ENCODE measurements at regions not wholly inside any gene's neighbourhood (a gene's known extent, or its start where the extent isn't known, plus 50 kb on each side); places are given as distances from the start of the nearest gene placed in this dataset.

DNA sequence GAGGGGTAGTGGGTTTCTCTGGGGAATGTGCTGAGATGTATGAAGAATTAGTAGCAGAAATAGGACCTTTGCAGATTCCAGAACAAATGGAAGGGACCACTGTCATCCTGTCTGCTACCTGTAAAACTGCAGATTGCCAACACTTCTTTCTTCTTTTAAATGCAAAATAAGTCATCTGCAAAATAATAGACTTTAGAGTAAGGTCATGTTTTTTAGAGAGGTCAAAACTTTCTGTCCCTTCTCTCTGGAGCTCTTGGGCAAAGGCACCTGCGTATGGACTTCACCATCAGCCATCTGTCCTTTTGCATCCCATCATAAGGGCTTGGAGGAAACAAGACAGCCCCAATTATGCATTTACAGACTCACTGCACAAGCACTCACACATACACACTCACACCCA is 121.1 kb upstream of the PPARGC1A start:
- ATAC-seq (no peak), DNase-seq (no peak)
- POLR2A ChIA-PET: no interaction called here
- Mint-ChIP-seq H3K4me1 (ENCODE audit: low read depth) (no peaks in the 10 kb centered on the region), H3K36me3 (ENCODE audit: low read depth) (no peaks in the 10 kb centered on the region), H3K4me3 (no peak overlapping the region), H3K9me3 (no peaks in the 10 kb centered on the region), H3K27me3 (peaks cover 2% of the 10 kb centered on the region), H3K27ac (no peak overlapping the region)
- TF ChIP-seq, protein P1, sequence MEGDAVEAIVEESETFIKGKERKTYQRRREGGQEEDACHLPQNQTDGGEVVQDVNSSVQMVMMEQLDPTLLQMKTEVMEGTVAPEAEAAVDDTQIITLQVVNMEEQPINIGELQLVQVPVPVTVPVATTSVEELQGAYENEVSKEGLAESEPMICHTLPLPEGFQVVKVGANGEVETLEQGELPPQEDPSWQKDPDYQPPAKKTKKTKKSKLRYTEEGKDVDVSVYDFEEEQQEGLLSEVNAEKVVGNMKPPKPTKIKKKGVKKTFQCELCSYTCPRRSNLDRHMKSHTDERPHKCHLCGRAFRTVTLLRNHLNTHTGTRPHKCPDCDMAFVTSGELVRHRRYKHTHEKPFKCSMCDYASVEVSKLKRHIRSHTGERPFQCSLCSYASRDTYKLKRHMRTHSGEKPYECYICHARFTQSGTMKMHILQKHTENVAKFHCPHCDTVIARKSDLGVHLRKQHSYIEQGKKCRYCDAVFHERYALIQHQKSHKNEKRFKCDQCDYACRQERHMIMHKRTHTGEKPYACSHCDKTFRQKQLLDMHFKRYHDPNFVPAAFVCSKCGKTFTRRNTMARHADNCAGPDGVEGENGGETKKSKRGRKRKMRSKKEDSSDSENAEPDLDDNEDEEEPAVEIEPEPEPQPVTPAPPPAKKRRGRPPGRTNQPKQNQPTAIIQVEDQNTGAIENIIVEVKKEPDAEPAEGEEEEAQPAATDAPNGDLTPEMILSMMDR (IDR thresholded peaks at IDR 0.05): no peak
- intact Hi-C loops (cut with micrococcal nuclease): no loop called here
- CTCF ChIA-PET: no interaction called here

DNA sequence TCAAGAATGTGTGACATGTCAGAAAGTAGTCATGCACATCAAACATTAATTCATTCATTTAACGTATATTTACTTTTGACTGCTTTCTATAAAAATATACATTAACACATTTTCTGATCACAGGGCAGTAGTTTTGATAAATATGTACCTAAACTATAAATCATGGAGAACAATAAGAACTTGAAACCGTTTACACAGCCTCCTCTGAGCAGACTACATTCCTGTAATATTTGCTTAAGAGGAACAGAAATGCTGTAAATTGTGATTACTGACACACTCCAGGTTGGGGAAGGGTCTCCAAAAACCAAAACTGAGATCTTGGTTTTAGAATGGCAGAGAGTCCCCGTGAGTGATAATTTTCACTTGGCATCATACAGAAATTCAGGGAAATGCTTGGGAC is 120.7 kb upstream of the PPARGC1A start:
- DNase-seq: no peak
- H3K4me1 Mint-ChIP-seq (ENCODE audit: low read depth): no peaks in the 10 kb centered on the region
- no peaks in the 10 kb centered on the region for H3K9me3 Mint-ChIP-seq
- no peaks in the 10 kb centered on the region for H3K36me3 Mint-ChIP-seq (ENCODE audit: low read depth)
- H3K27ac Mint-ChIP-seq: no peak overlapping the region
- CTCF ChIA-PET: no interaction called here
- TF ChIP-seq, protein P1 (IDR thresholded peaks at IDR 0.05): no peak
- POLR2A ChIA-PET: no interaction called here
- no peak for ATAC-seq
- H3K4me3 Mint-ChIP-seq: no peak overlapping the region
- peaks cover 2% of the 10 kb centered on the region for H3K27me3 Mint-ChIP-seq
- intact Hi-C loops (cut with micrococcal nuclease): no loop called here

DNA sequence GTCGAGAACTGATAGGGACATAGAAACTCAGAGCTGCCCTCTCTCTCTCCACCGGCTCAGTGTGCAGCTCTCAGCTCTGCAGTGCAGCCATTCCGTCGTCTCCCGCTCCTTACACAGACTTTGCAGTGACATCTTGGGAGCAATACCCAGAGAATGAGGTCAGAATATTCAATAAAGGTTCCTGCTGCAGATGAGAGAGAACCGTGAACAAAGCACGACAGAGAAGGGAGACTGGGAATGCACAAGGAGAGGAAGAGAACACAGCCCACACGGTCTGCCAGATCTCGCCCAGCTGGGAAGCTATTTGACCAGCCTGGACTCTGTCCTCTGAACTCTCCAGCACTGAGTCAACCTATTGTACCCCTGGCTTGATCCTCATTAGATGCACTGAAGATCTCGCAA is 118.0 kb upstream of the PPARGC1A start:
- ChIA-PET POLR2A (no interaction called here), CTCF (no interaction called here)
- intact Hi-C loops (cut with micrococcal nuclease): no loop called here
- TF ChIP-seq, protein P1 (IDR thresholded peaks at IDR 0.05): no peak
- Mint-ChIP-seq H3K36me3 (ENCODE audit: low read depth) (no peaks in the 10 kb centered on the region), H3K9me3 (no peaks in the 10 kb centered on the region), H3K4me3 (no peak overlapping the region), H3K4me1 (ENCODE audit: low read depth) (no peaks in the 10 kb centered on the region), H3K27ac (no peak overlapping the region), H3K27me3 (no peaks in the 10 kb centered on the region)
- ATAC-seq: no peak
- no peak for DNase-seq

GRCh38 chr4:24006269-24006668 is 116.4 kb upstream of the PPARGC1A start:
- H3K4me1 Mint-ChIP-seq (ENCODE audit: low read depth): no peaks in the 10 kb centered on the region
- ATAC-seq (no peak), DNase-seq (no peak)
- H3K36me3 Mint-ChIP-seq (ENCODE audit: low read depth): no peaks in the 10 kb centered on the region
- H3K9me3 Mint-ChIP-seq: no peaks in the 10 kb centered on the region
- ChIA-PET CTCF (no interaction called here), POLR2A (no interaction called here)
- no peak overlapping the region for H3K4me3 Mint-ChIP-seq
- TF ChIP-seq, protein P1 (IDR thresholded peaks at IDR 0.05): no peak
- intact Hi-C loops (cut with micrococcal nuclease): no loop called here
- no peaks in the 10 kb centered on the region for H3K27me3 Mint-ChIP-seq
- no peak overlapping the region for H3K27ac Mint-ChIP-seq

DNA sequence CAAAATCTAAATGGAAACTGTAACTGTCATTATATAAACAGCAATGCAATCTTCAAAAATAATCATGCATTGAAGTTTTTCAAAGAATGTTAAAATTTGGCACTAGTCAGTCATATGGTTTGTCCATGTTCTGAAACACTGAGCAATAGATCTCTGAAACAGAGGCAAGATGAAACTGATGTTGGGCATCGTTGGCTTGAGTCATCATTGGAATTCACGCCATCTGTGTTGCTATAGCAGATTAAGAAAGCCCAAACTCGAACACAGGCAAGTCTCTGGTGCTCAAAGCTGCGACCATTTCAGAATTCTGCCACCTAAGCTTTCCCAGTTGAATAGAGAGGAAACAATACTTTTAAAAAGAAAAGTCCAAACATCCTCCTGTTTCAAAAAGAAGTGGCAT is 114.1 kb upstream of the PPARGC1A start:
- ATAC-seq (no peak), DNase-seq (no peak)
- intact Hi-C loops (cut with micrococcal nuclease): no loop called here
- Mint-ChIP-seq H3K27ac (no peak overlapping the region), H3K36me3 (ENCODE audit: low read depth) (no peaks in the 10 kb centered on the region), H3K4me3 (no peak overlapping the region), H3K27me3 (no peaks in the 10 kb centered on the region), H3K4me1 (ENCODE audit: low read depth) (no peaks in the 10 kb centered on the region), H3K9me3 (no peaks in the 10 kb centered on the region)
- ChIA-PET CTCF (no interaction called here), POLR2A (no interaction called here)
- TF ChIP-seq, protein P1 (IDR thresholded peaks at IDR 0.05): no peak
